A549 (cell line): ENCODE measurements at regions not wholly inside any gene's neighbourhood (a gene's known extent, or its start where the extent isn't known, plus 50 kb on each side); places are given as distances from the start of the nearest gene placed in this dataset.
A peak's percentile ranks its signal among the peaks of the same experiment; 100 is the strongest.

Experiments used
- ATAC-seq, 2 experiments: fragments of 200-7000 bp in 1 of 2; fragments of >200 bp in 1 of 2; cut with Nextera tagmentation in 1 of 2; cut with Tn5 transposase in 1 of 2; 3 replicates each; pipeline versions ENCODE4 v1.8.0 to v1.9.1; 2018 to 2020; ENCODE audit warnings: mild to moderate bottlenecking in 1 of 2, moderate library complexity in 1 of 2
- CTCF ChIA-PET: fragments of 300-600 bp; sonication (Branson Sonifier 250); formaldehyde crosslinking; extraction: SDS; loops from one replicate; lab custom pipeline; 2021; ENCODE audit warnings: antibody characterized with exemption, inconsistent platforms; lab: Yijun Ruan, JAX
- POLR2A ChIA-PET: fragments of 350-600 bp; formaldehyde crosslinking; extraction: SDS; loops from one replicate; lab custom pipeline; 2021; ENCODE audit warnings: antibody characterized with exemption, inconsistent platforms; lab: Yijun Ruan, JAX
- DNase-seq, 2 experiments: peaks; one replicate each; pipeline versions ENCODE4 v3.0.0 to v3.0.0-alpha.2; 2011 to 2016; ENCODE audit warnings: low read depth in 1 of 2, low spot score in 1 of 2
- FAIRE-seq: peaks from 2 replicates; lab custom pipeline; 2011; peaks lifted over from hg19 to GRCh38; lab: Jason Lieb, UNC
- H3K27ac ChIP-seq, 2 experiments: fragments of >200 bp; sonication (Bioruptor Twin); formaldehyde crosslinking; 3 replicates each; pipeline ENCODE4 v1.5.1; 2016 to 2017
- H3K4me1 ChIP-seq: fragments of >200 bp; sonication (Bioruptor Twin); formaldehyde crosslinking; 3 replicates; pipeline ENCODE4 v1.6.1; 2016
- H3K4me2 ChIP-seq: fragments of >200 bp; sonication (Bioruptor Twin); formaldehyde crosslinking; 3 replicates; pipeline ENCODE4 v1.6.1; 2016
- H3K4me3 ChIP-seq: fragments of >200 bp; sonication (Bioruptor Twin); formaldehyde crosslinking; 3 replicates; pipeline ENCODE4 v1.5.1; 2016
- H3K9me3 ChIP-seq: fragments of >200 bp; sonication (Bioruptor Twin); formaldehyde crosslinking; 3 replicates; pipeline ENCODE4 v1.6.1; 2016
- BCL3 ChIP-seq: fragments of >200 bp; sonication (Bioruptor Twin); formaldehyde crosslinking; IDR thresholded peaks from 3 replicates; pipeline ENCODE4 v1.6.1; 2016
- BHLHE40 ChIP-seq: IDR thresholded peaks from 2 replicates; pipeline ENCODE4 v1.6.1; 2012; ENCODE audit warnings: low read depth, low read length, inconsistent platforms
- CBX2 ChIP-seq: fragments of 200-600 bp; sonication (generic); IDR thresholded peaks from 2 replicates; pipeline ENCODE4 v1.6.1; 2016; ENCODE audit warnings: low read depth, mild to moderate bottlenecking, borderline replicate concordance
- CBX8 ChIP-seq: fragments of 200-600 bp; sonication (generic); IDR thresholded peaks from 2 replicates; pipeline ENCODE4 v1.6.1; 2016
- CHD4 ChIP-seq: fragments of 200-600 bp; sonication (generic); IDR thresholded peaks from 2 replicates; pipeline ENCODE4 v1.6.1; 2016; ENCODE audit warnings: antibody characterized with exemption, mild to moderate bottlenecking, borderline replicate concordance
- EHMT2 ChIP-seq: fragments of 200-600 bp; sonication (generic); IDR thresholded peaks from 2 replicates; pipeline ENCODE4 v1.6.1; 2016; ENCODE audit warnings: antibody characterized with exemption, low read depth, mild to moderate bottlenecking, moderate library complexity
- EP300 ChIP-seq, 2 experiments: fragments of >200 bp; sonication (Bioruptor Twin); formaldehyde crosslinking; IDR thresholded peaks; 2 replicates in 1 of 2; 3 replicates in 1 of 2; pipeline ENCODE4 v1.6.1; 2016 to 2017
- FOSB ChIP-seq: fragments of 250-450 bp; sonication (Bioruptor Pico); IDR thresholded peaks from 2 replicates; pipeline ENCODE4 v1.5.0; 2020; ENCODE audit warnings: mild to moderate bottlenecking, moderate library complexity
- FOSL2 ChIP-seq, 2 experiments: fragments of 450-650 bp in 1 of 2; fragments of >200 bp in 1 of 2; sonication (Bioruptor Twin) in 1 of 2; formaldehyde crosslinking; IDR thresholded peaks; 2 replicates each; pipeline versions ENCODE4 v1.5.0 to v1.6.1; 2016 to 2020; ENCODE audit warnings: mild to moderate bottlenecking in 1 of 2, moderate library complexity in 1 of 2
- GATA3 ChIP-seq: IDR thresholded peaks from 2 replicates; pipeline ENCODE4 v1.6.1; 2012; ENCODE audit warnings: borderline replicate concordance
- HOXA7 ChIP-seq: fragments of 250-450 bp; sonication (Bioruptor Pico); IDR thresholded peaks from 2 replicates; pipeline ENCODE4 v1.5.0; 2020; ENCODE audit warnings: mild to moderate bottlenecking, moderate library complexity
- HOXB5 ChIP-seq: fragments of 250-450 bp; sonication (Bioruptor Pico); IDR thresholded peaks from 2 replicates; pipeline ENCODE4 v1.5.0; 2020; ENCODE audit warnings: mild to moderate bottlenecking, moderate library complexity
- JUN ChIP-seq, 2 experiments: fragments of >200 bp; sonication (Bioruptor Twin); formaldehyde crosslinking; IDR thresholded peaks; 2 replicates in 1 of 2; 3 replicates in 1 of 2; pipeline ENCODE4 v1.6.1; 2016 to 2017
- MAX ChIP-seq: IDR thresholded peaks from 2 replicates; pipeline ENCODE4 v1.6.1; 2012
- MYC ChIP-seq: IDR thresholded peaks from 2 replicates; pipeline ENCODE4 v1.6.1; 2012; ENCODE audit warnings: mild to moderate bottlenecking, inconsistent platforms, low read length, improper control_type of control experiment, borderline replicate concordance
- NPAS2 ChIP-seq: fragments of 250-450 bp; sonication (Bioruptor Pico); IDR thresholded peaks from 2 replicates; pipeline ENCODE4 v1.8.0; 2022; ENCODE audit warnings: mild to moderate bottlenecking, moderate library complexity, borderline replicate concordance
- POLR2A ChIP-seq: IDR thresholded peaks from 2 replicates; pipeline ENCODE4 v1.6.1; 2012; ENCODE audit warnings: mild to moderate bottlenecking, low read length
- POLR2AphosphoS2 ChIP-seq: conservative IDR thresholded peaks from 2 replicates; pipeline ENCODE4 v1.6.1; 2012; ENCODE audit warnings: low read length, improper control_type of control experiment, inconsistent platforms
- RAD21 ChIP-seq, 2 experiments: fragments of >200 bp in 1 of 2; sonication (Bioruptor Twin) in 1 of 2; formaldehyde crosslinking in 1 of 2; IDR thresholded peaks in 1 of 2; conservative IDR thresholded peaks in 1 of 2; 2 replicates in 1 of 2; 3 replicates in 1 of 2; pipeline ENCODE4 v1.6.1; 2012 to 2018; ENCODE audit warnings: inconsistent platforms in 1 of 2
- RARB ChIP-seq: fragments of 250-450 bp; sonication (Bioruptor Pico); IDR thresholded peaks from 2 replicates; pipeline ENCODE4 v1.8.0; 2021; ENCODE audit warnings: mild to moderate bottlenecking, moderate library complexity
- RCOR1 ChIP-seq: fragments of 150-350 bp; IDR thresholded peaks from 2 replicates; pipeline ENCODE4 v1.6.1; 2014; ENCODE audit warnings: antibody characterized with exemption, low read length, low read depth
- RNF2 ChIP-seq: fragments of 200-600 bp; sonication (generic); IDR thresholded peaks from 2 replicates; pipeline ENCODE4 v1.6.1; 2016; ENCODE audit warnings: low read depth, mild to moderate bottlenecking, antibody characterized with exemption, moderate library complexity, borderline replicate concordance
- TP53 ChIP-seq: fragments of 250-450 bp; sonication (Bioruptor Pico); IDR thresholded peaks from 2 replicates; pipeline ENCODE4 v1.5.0; 2021; ENCODE audit warnings: mild to moderate bottlenecking, moderate library complexity
- USF2 ChIP-seq: fragments of 450-650 bp; IDR thresholded peaks from 2 replicates; pipeline ENCODE4 v1.6.1; 2014; ENCODE audit warnings: antibody characterized with exemption
- ZNF302 ChIP-seq: fragments of 250-450 bp; sonication (Bioruptor Pico); IDR thresholded peaks from 2 replicates; pipeline ENCODE4 v1.9.0; 2021; ENCODE audit warnings: inconsistent platforms, mild to moderate bottlenecking, moderate library complexity
- WGBS: methylation state at CpG from one replicate; pipeline ENCODE4 v1.1.6; 2017; ENCODE audit errors: missing lambda C conversion rate; 5-methylcytosine and 5-hydroxymethylcytosine counted together
- TF ChIP-seq, protein P1 (sequence below): fragments of 150-350 bp; IDR thresholded peaks from 2 replicates; pipeline ENCODE4 v1.6.1; 2014; ENCODE audit warnings: low read depth, mild to moderate bottlenecking, low read length
- TF ChIP-seq, protein P2 (sequence below): fragments of >200 bp; sonication (Bioruptor Twin); formaldehyde crosslinking; IDR thresholded peaks from 3 replicates; pipeline ENCODE4 v1.5.1; 2016
- TF ChIP-seq, protein P3 (sequence below): fragments of >200 bp; sonication (Bioruptor Twin); formaldehyde crosslinking; IDR thresholded peaks from 2 replicates; pipeline ENCODE4 v1.6.1; 2016
- TF ChIP-seq, protein P4 (sequence below): IDR thresholded peaks from 2 replicates; pipeline ENCODE4 v1.6.1; 2012; ENCODE audit warnings: low read depth, borderline replicate concordance

DNA sequence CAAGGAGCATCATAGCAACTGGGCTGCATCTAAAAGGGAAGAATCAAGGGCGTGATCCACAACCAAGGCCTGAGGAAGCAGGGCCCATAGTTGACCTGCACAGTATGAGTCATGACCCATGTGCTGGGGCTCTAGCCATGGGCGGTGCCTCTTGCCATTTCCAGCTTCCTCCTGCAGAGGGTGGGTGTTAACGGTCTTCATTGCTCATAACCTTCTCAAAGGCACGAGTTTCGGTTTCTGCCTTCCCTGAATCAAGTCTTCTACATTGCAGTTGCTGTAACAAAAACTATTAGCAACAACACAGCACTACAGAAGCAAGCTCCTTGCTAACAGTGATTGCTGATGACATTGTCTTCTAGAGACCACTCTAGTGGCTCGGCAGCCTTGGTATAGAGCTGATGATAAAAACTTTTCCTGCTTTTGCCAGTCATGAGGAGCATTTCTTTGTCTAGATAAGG, 66.9 kb downstream of the CTSL start:
- no peaks in the 10 kb centered on the region for H3K9me3 ChIP-seq
- FAIRE-seq, result peak; percentile 84
- WGBS, result 2% methylated on average over 6 of the region's 6 CpGs
- CTCF ChIA-PET, result interaction anchor here (0.6 to 15.5 kb wide), 10 partner anchors 9 to 491 kb away, joined by 3 to 150 read pairs (median 4); no protein-coding TSS in a partner anchor
- H3K4me1 ChIP-seq, result peaks cover 42% of the 10 kb centered on the region
- DNase-seq, result peak; percentile 84 to 95
- no peak for TF ChIP-seq CHD4
- 0 out of 3 replicates have a peak, but pooled peaks have one; percentile 16 for TF ChIP-seq BCL3
- no peak for TF ChIP-seq EHMT2
- no peak for TF ChIP-seq RCOR1
- no peak; a peak in 1 of 5 replicates for TF ChIP-seq EP300 (IDR thresholded peaks at IDR 0.05)
- TF ChIP-seq CBX2, result no peak
- peak; percentile 73; the same call in 1 of the 2 replicates for TF ChIP-seq HOXB5 (CRISPR knock-in tag)
- peak; percentile 66 for TF ChIP-seq FOSL2 (IDR thresholded peaks at IDR 0.05)
- TF ChIP-seq FOSL2 (CRISPR knock-in tag; IDR thresholded peaks at IDR 0.05), result peak; percentile 97
- TF ChIP-seq, protein P1, sequence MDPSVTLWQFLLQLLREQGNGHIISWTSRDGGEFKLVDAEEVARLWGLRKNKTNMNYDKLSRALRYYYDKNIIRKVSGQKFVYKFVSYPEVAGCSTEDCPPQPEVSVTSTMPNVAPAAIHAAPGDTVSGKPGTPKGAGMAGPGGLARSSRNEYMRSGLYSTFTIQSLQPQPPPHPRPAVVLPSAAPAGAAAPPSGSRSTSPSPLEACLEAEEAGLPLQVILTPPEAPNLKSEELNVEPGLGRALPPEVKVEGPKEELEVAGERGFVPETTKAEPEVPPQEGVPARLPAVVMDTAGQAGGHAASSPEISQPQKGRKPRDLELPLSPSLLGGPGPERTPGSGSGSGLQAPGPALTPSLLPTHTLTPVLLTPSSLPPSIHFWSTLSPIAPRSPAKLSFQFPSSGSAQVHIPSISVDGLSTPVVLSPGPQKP, result no peak
- TF ChIP-seq, protein P2, sequence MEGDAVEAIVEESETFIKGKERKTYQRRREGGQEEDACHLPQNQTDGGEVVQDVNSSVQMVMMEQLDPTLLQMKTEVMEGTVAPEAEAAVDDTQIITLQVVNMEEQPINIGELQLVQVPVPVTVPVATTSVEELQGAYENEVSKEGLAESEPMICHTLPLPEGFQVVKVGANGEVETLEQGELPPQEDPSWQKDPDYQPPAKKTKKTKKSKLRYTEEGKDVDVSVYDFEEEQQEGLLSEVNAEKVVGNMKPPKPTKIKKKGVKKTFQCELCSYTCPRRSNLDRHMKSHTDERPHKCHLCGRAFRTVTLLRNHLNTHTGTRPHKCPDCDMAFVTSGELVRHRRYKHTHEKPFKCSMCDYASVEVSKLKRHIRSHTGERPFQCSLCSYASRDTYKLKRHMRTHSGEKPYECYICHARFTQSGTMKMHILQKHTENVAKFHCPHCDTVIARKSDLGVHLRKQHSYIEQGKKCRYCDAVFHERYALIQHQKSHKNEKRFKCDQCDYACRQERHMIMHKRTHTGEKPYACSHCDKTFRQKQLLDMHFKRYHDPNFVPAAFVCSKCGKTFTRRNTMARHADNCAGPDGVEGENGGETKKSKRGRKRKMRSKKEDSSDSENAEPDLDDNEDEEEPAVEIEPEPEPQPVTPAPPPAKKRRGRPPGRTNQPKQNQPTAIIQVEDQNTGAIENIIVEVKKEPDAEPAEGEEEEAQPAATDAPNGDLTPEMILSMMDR, result 0 out of 3 replicates have a peak, but pooled peaks have one; percentile 14
- no peak for TF ChIP-seq CBX8
- TF ChIP-seq ZNF302 (CRISPR knock-in tag), result no peak
- peak; percentile 82 for TF ChIP-seq MYC
- no peak for TF ChIP-seq FOSB (CRISPR knock-in tag)
- peak; percentile 2; the same call in 1 of the 2 replicates for TF ChIP-seq GATA3
- 0 out of 2 replicates have a peak, but pooled peaks have one; percentile 33 for TF ChIP-seq BHLHE40
- no peak for TF ChIP-seq RARB (CRISPR knock-in tag)
- TF ChIP-seq JUN (IDR thresholded peaks at IDR 0.05), result no peak; a peak in 2 of 5 replicates
- no peak for TF ChIP-seq POLR2A
- peak; percentile 41; the same call in 1 of the 2 replicates for TF ChIP-seq USF2
- TF ChIP-seq RAD21 (conservative IDR thresholded peaks at IDR 0.05 in 1 of 2, IDR thresholded peaks at IDR 0.05 in 1 of 2), result peak in 1 of 2 experiments; percentile 33; a peak in 2 of 5 replicates
- TF ChIP-seq, protein P3, sequence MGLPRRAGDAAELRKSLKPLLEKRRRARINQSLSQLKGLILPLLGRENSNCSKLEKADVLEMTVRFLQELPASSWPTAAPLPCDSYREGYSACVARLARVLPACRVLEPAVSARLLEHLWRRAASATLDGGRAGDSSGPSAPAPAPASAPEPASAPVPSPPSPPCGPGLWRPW, result no peak
- no peak; the same call in 1 of the 2 replicates for TF ChIP-seq TP53
- TF ChIP-seq, protein P4, sequence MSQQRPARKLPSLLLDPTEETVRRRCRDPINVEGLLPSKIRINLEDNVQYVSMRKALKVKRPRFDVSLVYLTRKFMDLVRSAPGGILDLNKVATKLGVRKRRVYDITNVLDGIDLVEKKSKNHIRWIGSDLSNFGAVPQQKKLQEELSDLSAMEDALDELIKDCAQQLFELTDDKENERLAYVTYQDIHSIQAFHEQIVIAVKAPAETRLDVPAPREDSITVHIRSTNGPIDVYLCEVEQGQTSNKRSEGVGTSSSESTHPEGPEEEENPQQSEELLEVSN, result peak; percentile 61; the same call in 1 of the 2 replicates
- TF ChIP-seq POLR2AphosphoS2, result no peak
- peak; percentile 95 for TF ChIP-seq MAX
- no peak for TF ChIP-seq NPAS2
- TF ChIP-seq RNF2, result no peak
- no peak for TF ChIP-seq HOXA7 (CRISPR knock-in tag)
- peak overlapping the region; percentile 28 for H3K4me3 ChIP-seq
- peak; percentile 97 to 98 for ATAC-seq
- H3K4me2 ChIP-seq, result peak overlapping the region; percentile 92
- H3K27ac ChIP-seq, result peak overlapping the region; percentile 92 to 94
- POLR2A ChIA-PET, result interaction anchor here (1.3 to 2.0 kb wide), 7 partner anchors 22 to 182 kb away, joined by 4 to 51 read pairs (median 5); partner anchors contain the start of genes CDK20 and CTSL
